Spleen (tissue), 11 donors: ENCODE measurements at regions not wholly inside any gene's neighbourhood (a gene's known extent, or its start where the extent isn't known, plus 50 kb on each side); places are given as distances from the start of the nearest gene placed in this dataset.

Experiments
- DNase-seq: peaks from one replicate; pipeline ENCODE4 v3.0.0-alpha.2; 2020
- H3K27ac ChIP-seq, 8 donors: fragments of 200-600 bp; sonication (generic) in 7 of 8; 1 replicate in 4 of 8; 2 replicates in 4 of 8; pipeline versions ENCODE4 v1.5.0 to v1.8.0; 2016 to 2021; ENCODE audit warnings: inconsistent platforms in 4 of 8, mild to moderate bottlenecking in 4 of 8, moderate library complexity in 1 of 8
- H3K27me3 ChIP-seq, 7 donors: fragments of 200-600 bp; sonication (generic) in 6 of 7; replicated peaks in 1 of 7; 1 replicate in 4 of 7; 2 replicates in 3 of 7; pipeline versions ENCODE4 v1.5.0 to v1.8.0; 2016 to 2021; ENCODE audit warnings: inconsistent platforms in 3 of 7, mild to moderate bottlenecking in 1 of 7
- H3K36me3 ChIP-seq, 6 donors: fragments of 200-600 bp; sonication (generic) in 5 of 6; 1 replicate in 4 of 6; 2 replicates in 2 of 6; pipeline versions ENCODE4 v1.5.0 to v1.8.0; 2016 to 2021; ENCODE audit warnings: inconsistent platforms in 2 of 6
- H3K4me1 ChIP-seq, 6 donors: fragments of 200-600 bp; sonication (generic) in 5 of 6; 1 replicate in 3 of 6; 2 replicates in 3 of 6; pipeline versions ENCODE4 v1.5.0 to v1.8.0; 2016 to 2021; ENCODE audit warnings: inconsistent platforms in 3 of 6
- H3K4me3 ChIP-seq, 8 donors: fragments of 200-600 bp; sonication (generic) in 7 of 8; 1 replicate in 4 of 8; 2 replicates in 4 of 8; pipeline versions ENCODE4 v1.5.0 to v1.8.0; 2016 to 2021; ENCODE audit warnings: inconsistent platforms in 4 of 8, mild to moderate bottlenecking in 4 of 8, moderate library complexity in 2 of 8
- H3K9me3 ChIP-seq, 8 donors: fragments of 200-600 bp; sonication (generic) in 7 of 8; 1 replicate in 4 of 8; 2 replicates in 4 of 8; pipeline versions ENCODE4 v1.5.0 to v1.8.0; 2016 to 2021; ENCODE audit warnings: inconsistent platforms in 4 of 8
- POLR2A ChIP-seq, 3 donors: fragments of 450-650 bp; IDR thresholded peaks; one replicate each; pipeline ENCODE4 v1.5.1; 2017; ENCODE audit warnings: antibody characterized with exemption in 3 of 3, mild to moderate bottlenecking in 1 of 3
- POLR2AphosphoS5 ChIP-seq, 3 donors: sonication (generic); formaldehyde crosslinking; IDR thresholded peaks; one replicate each; pipeline ENCODE4 v1.5.1; 2017; ENCODE audit warnings: antibody characterized with exemption in 3 of 3
- WGBS, 5 donors: extraction: QIAGEN DNeasy Blood & Tissue Kit in 3 of 5; methylation state at CpG; one replicate each; pipeline versions ENCODE4 v1.1.5 to v1.1.7; 2013 to 2018; 5-methylcytosine and 5-hydroxymethylcytosine counted together
- intact Hi-C: fragments of 100-400 bp; cut with DNase I; formaldehyde crosslinking; loops from one replicate; pipeline ENCODE4 v1.15.0; 2023; ENCODE audit warnings: low total_unique reads
- TF ChIP-seq, protein P1 (sequence below), 11 experiments: fragments of 200-600 bp in 7 of 11; fragments of 450-650 bp in 4 of 11; sonication (generic) in 4 of 11; IDR thresholded peaks in 8 of 11; conservative IDR thresholded peaks in 3 of 11; 1 replicate in 7 of 11; 2 replicates in 4 of 11; pipeline versions ENCODE4 v1.4.0 to v1.8.0; 2016 to 2021; ENCODE audit warnings: antibody characterized with exemption in 11 of 11, inconsistent platforms in 4 of 11, mild to moderate bottlenecking in 1 of 11
- donor health status: healthy with polysubstance abuse.
- donor health status: DM: no; HTN: no; CAD: no; lungs with moderate emphysema.
- donor health status: DM: no; HTN: no; CAD: no.
- donor health status: Bipolar disorder and iron deficiency.
- donor health status: healthy.
- donor health status: DM: no; HTN: no; CAD: no.
- donor health status: DM: yes; HTN: yes; CAD: no.

DNA sequence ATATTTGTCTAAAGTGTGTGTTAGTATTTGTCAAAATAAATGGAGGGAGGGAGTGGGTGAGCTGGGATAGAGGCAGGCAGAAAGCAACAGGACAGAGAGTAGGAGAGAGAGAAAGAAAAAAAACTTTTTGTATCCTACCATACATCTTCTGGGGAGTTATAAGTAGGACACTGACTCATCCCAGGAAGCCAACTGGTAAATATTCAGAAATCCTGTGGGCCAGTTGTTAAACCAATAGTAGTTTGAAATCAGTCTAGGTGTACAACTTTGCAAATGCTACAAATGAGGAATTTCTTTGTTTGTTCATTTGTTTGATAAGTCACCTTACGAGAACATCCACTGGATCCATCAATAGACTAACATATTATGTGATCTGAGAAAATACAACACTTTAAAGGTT is 980.9 kb downstream of the GATA3 start:
- TF ChIP-seq POLR2AphosphoS5 (IDR thresholded peaks at IDR 0.05) (no peak), POLR2A (IDR thresholded peaks at IDR 0.05) (no peak)
- TF ChIP-seq, protein P1, sequence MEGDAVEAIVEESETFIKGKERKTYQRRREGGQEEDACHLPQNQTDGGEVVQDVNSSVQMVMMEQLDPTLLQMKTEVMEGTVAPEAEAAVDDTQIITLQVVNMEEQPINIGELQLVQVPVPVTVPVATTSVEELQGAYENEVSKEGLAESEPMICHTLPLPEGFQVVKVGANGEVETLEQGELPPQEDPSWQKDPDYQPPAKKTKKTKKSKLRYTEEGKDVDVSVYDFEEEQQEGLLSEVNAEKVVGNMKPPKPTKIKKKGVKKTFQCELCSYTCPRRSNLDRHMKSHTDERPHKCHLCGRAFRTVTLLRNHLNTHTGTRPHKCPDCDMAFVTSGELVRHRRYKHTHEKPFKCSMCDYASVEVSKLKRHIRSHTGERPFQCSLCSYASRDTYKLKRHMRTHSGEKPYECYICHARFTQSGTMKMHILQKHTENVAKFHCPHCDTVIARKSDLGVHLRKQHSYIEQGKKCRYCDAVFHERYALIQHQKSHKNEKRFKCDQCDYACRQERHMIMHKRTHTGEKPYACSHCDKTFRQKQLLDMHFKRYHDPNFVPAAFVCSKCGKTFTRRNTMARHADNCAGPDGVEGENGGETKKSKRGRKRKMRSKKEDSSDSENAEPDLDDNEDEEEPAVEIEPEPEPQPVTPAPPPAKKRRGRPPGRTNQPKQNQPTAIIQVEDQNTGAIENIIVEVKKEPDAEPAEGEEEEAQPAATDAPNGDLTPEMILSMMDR (IDR thresholded peaks at IDR 0.05 in 8 of 11, conservative IDR thresholded peaks at IDR 0.05 in 3 of 11) = no peak
- DNase-seq = no peak
- no peak overlapping the region for H3K4me3 ChIP-seq
- H3K36me3 ChIP-seq = no peaks in the 10 kb centered on the region
- peaks cover 0 to 13% (median 8%) of the 10 kb centered on the region in 8 donors for H3K9me3 ChIP-seq
- no peaks in the 10 kb centered on the region for H3K4me1 ChIP-seq
- H3K27ac ChIP-seq = no peak overlapping the region
- H3K27me3 ChIP-seq = no peaks in the 10 kb centered on the region
- 78 to 97% (median 83%) methylated on average over 1 of the region's 1 CpG for WGBS, 5 donors
- intact Hi-C loops = no loop called here

DNA sequence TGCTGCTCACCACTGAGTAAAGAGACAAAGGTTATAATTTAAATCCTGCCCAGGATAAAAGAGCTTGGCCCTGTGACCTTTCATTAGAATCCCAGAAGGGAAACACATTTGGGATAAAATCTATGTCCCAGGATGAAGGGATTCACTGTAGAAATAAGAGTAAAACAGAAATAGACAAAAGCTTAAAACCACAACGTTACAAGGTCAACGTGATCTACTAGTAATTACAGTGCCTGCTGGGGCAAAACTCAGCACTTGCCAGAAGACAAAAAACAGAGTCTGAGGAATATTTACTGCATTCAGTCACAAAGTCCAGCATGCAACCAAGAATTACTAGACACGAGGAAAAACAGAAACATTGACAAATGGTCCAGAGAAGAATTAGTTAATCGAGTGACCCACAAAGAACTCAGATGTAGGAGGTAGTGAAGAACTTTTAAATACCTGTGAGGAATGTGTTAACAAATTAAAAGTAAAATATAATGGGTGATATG is 982.3 kb downstream of the GATA3 start:
- no peak overlapping the region for H3K4me3 ChIP-seq
- intact Hi-C loops = no loop called here
- H3K9me3 ChIP-seq = peaks cover 0 to 13% (median 8%) of the 10 kb centered on the region in 8 donors
- WGBS, 5 donors = 75 to 88% (median 81%) methylated on average over 4 of the region's 4 CpGs
- no peak for DNase-seq
- H3K27me3 ChIP-seq = no peaks in the 10 kb centered on the region
- no peaks in the 10 kb centered on the region for H3K4me1 ChIP-seq
- TF ChIP-seq POLR2A (IDR thresholded peaks at IDR 0.05) (no peak), POLR2AphosphoS5 (IDR thresholded peaks at IDR 0.05) (no peak)
- TF ChIP-seq, protein P1 (IDR thresholded peaks at IDR 0.05 in 8 of 11, conservative IDR thresholded peaks at IDR 0.05 in 3 of 11) = no peak
- H3K36me3 ChIP-seq = no peaks in the 10 kb centered on the region
- no peak overlapping the region for H3K27ac ChIP-seq

DNA sequence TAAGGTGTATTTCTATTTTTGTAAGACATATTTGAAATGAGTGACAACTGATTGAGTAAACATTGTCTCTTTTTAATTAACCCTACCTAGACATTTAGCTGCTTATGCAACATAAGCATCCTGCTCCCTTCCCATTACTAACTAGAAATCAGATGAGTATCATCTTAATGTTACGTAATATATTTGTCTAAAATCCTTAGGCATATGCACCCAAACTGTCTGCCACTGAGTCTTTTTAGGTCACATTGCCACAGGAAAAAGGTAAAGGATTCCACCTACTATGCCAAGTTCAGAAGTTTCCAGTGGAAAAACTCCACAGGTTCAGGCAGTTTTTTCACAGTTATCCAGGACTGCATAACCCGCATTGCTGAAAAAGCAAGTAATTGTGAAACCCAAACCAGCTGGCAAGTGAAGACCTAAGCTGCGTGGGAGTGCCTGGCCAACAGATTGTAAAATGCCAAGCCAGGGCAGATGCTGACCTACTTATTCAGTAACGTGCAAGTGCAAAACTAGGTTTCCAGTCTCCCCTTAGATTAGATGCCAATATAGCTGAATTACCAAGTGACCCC is 983.7 kb downstream of the GATA3 start:
- WGBS, 5 donors = 76 to 90% (median 81%) methylated on average over 4 of the region's 4 CpGs
- Histone ChIP-seq H3K9me3 (peaks cover 0 to 13% (median 8%) of the 10 kb centered on the region in 8 donors), H3K36me3 (no peaks in the 10 kb centered on the region), H3K27ac (no peak overlapping the region), H3K4me1 (no peaks in the 10 kb centered on the region), H3K27me3 (no peaks in the 10 kb centered on the region), H3K4me3 (no peak overlapping the region)
- no peak for DNase-seq
- TF ChIP-seq POLR2A (IDR thresholded peaks at IDR 0.05) = no peak
- TF ChIP-seq, protein P1 (IDR thresholded peaks at IDR 0.05 in 8 of 11, conservative IDR thresholded peaks at IDR 0.05 in 3 of 11) = no peak
- TF ChIP-seq POLR2AphosphoS5 (IDR thresholded peaks at IDR 0.05) = no peak
- intact Hi-C loops = no loop called here

DNA sequence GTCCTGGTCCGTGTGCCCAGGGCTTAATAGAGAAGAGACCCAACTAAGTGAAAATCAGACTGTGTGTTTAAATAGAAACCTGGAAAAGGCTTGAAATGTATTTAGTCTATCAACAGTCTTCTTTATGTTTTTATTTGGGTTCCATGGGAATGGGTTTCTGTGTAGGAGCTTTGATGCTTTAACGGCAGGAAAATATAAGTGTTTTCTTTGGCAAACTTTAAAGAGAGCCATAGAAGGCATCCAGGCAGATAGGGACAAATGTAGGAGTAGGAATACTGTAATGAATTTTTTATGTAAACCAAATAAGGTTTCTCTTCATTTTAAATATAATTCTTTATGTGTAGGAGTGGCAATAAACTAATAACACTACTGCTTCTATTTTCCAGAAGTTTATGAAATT is 989.0 kb downstream of the GATA3 start:
- Histone ChIP-seq H3K27ac (no peak overlapping the region), H3K4me3 (no peak overlapping the region), H3K9me3 (peaks cover 0 to 14% (median 2%) of the 10 kb centered on the region in 8 donors), H3K36me3 (no peaks in the 10 kb centered on the region), H3K27me3 (no peaks in the 10 kb centered on the region), H3K4me1 (no peaks in the 10 kb centered on the region)
- WGBS, 5 donors = 71 to 90% (median 82%) methylated on average over 2 of the region's 2 CpGs
- no peak for DNase-seq
- intact Hi-C loops = no loop called here
- TF ChIP-seq POLR2AphosphoS5 (IDR thresholded peaks at IDR 0.05) = no peak
- TF ChIP-seq, protein P1 (IDR thresholded peaks at IDR 0.05 in 8 of 11, conservative IDR thresholded peaks at IDR 0.05 in 3 of 11) = no peak
- TF ChIP-seq POLR2A (IDR thresholded peaks at IDR 0.05) = no peak
